ENCODE measurements at regions not wholly inside any gene's neighbourhood (a gene's known extent, or its start where the extent isn't known, plus 50 kb on each side); places are given as distances from the start of the nearest gene placed in this dataset.

GRCh38 chr5:163248333-163248732 lies 189.1 kb upstream of the CCNG1 start:
- Histone ChIP-seq H3K4me3 (no peak overlapping the region), H3K4me1 (no peaks in the 10 kb centered on the region), H3K36me3 (no peaks in the 10 kb centered on the region), H3K27me3 (no peaks in the 10 kb centered on the region), H3K27ac (no peak overlapping the region), H3K9me3 (no peaks in the 10 kb centered on the region)
- DNase-seq = no peak
- intact Hi-C loops (cut with DNase I; ENCODE audit: low total_unique reads) = no loop called here
- no peak for TF ChIP-seq CTCF (IDR thresholded peaks at IDR 0.05)

- H3K4me3 ChIP-seq = no peak overlapping the region
- no peak for DNase-seq
- H3K9me3 ChIP-seq = no peaks in the 10 kb centered on the region
- H3K4me1 ChIP-seq = no peaks in the 10 kb centered on the region
- TF ChIP-seq CTCF (IDR thresholded peaks at IDR 0.05) = no peak
- no peaks in the 10 kb centered on the region for H3K27me3 ChIP-seq
- intact Hi-C loops (cut with DNase I; ENCODE audit: low total_unique reads) = no loop called here
- H3K27ac ChIP-seq = no peak overlapping the region
- no peaks in the 10 kb centered on the region for H3K36me3 ChIP-seq
Observed at GRCh38 chr5:163248871-163249270, 188.5 kb upstream of the CCNG1 start.

- Histone ChIP-seq H3K27ac (no peak overlapping the region), H3K4me3 (no peak overlapping the region), H3K27me3 (no peaks in the 10 kb centered on the region), H3K36me3 (no peaks in the 10 kb centered on the region), H3K9me3 (no peaks in the 10 kb centered on the region), H3K4me1 (no peaks in the 10 kb centered on the region)
- DNase-seq = no peak
- intact Hi-C loops (cut with DNase I; ENCODE audit: low total_unique reads) = no loop called here
- TF ChIP-seq CTCF (IDR thresholded peaks at IDR 0.05) = no peak
Observed at GRCh38 chr5:163252950-163253349, 184.4 kb upstream of the CCNG1 start.

GRCh38 chr5:163259495-163259894 lies 177.9 kb upstream of the CCNG1 start:
- TF ChIP-seq CTCF (IDR thresholded peaks at IDR 0.05) = no peak
- Histone ChIP-seq H3K4me1 (no peaks in the 10 kb centered on the region), H3K36me3 (no peaks in the 10 kb centered on the region), H3K4me3 (no peak overlapping the region), H3K9me3 (no peaks in the 10 kb centered on the region), H3K27me3 (no peaks in the 10 kb centered on the region), H3K27ac (no peak overlapping the region)
- intact Hi-C loops (cut with DNase I; ENCODE audit: low total_unique reads) = no loop called here
- no peak for DNase-seq

GRCh38 chr5:163260471-163260870 lies 176.9 kb upstream of the CCNG1 start:
- DNase-seq = no peak
- H3K27ac ChIP-seq = no peak overlapping the region

More at GRCh38 chr5:163260471-163260870, 176.9 kb upstream of the CCNG1 start:
- H3K9me3 ChIP-seq = no peaks in the 10 kb centered on the region
- H3K27me3 ChIP-seq = no peaks in the 10 kb centered on the region
- no peak overlapping the region for H3K4me3 ChIP-seq
- H3K4me1 ChIP-seq = no peaks in the 10 kb centered on the region
- no peaks in the 10 kb centered on the region for H3K36me3 ChIP-seq
- no peak for TF ChIP-seq CTCF (IDR thresholded peaks at IDR 0.05)
- intact Hi-C loops (cut with DNase I; ENCODE audit: low total_unique reads) = no loop called here
